SK-N-SH treated with all-trans-retinoic acid at 6 μM for 48 hours (cell line): ENCODE measurements at regions not wholly inside any gene's neighbourhood (a gene's known extent, or its start where the extent isn't known, plus 50 kb on each side); places are given as distances from the start of the nearest gene placed in this dataset.

Experiments
- CREB5 ChIP-seq: fragments of 250-450 bp; sonication (Bioruptor Pico); IDR thresholded peaks from 2 replicates; pipeline ENCODE4 v1.5.1; 2020; ENCODE audit warnings: low read depth, mild to moderate bottlenecking, moderate library complexity
- CSRNP3 ChIP-seq: fragments of 250-450 bp; sonication (Bioruptor Pico); IDR thresholded peaks from 2 replicates; pipeline ENCODE4 v1.5.1; 2021; ENCODE audit warnings: mild to moderate bottlenecking, moderate library complexity
- ESRRG ChIP-seq: fragments of 250-450 bp; sonication (Bioruptor Pico); IDR thresholded peaks from 2 replicates; pipeline ENCODE4 v1.6.1; 2021; ENCODE audit warnings: mild to moderate bottlenecking
- ISL1 ChIP-seq: fragments of 250-450 bp; sonication (Bioruptor Pico); IDR thresholded peaks from 2 replicates; pipeline ENCODE4 v2.1.2; 2022; ENCODE audit warnings: mild to moderate bottlenecking, moderate library complexity
- PPARA ChIP-seq: fragments of 250-450 bp; sonication (Bioruptor Pico); IDR thresholded peaks from 2 replicates; pipeline ENCODE4 v1.5.0; 2020; ENCODE audit warnings: mild to moderate bottlenecking, borderline replicate concordance
- RARB ChIP-seq: fragments of 250-450 bp; sonication (Bioruptor Pico); IDR thresholded peaks from 2 replicates; pipeline ENCODE4 v1.8.0; 2021; ENCODE audit warnings: mild to moderate bottlenecking, moderate library complexity
- TOX ChIP-seq: fragments of 250-450 bp; sonication (Bioruptor Pico); IDR thresholded peaks from 2 replicates; pipeline ENCODE4 v1.8.0; 2021; ENCODE audit warnings: mild to moderate bottlenecking, moderate library complexity, borderline replicate concordance
- TF ChIP-seq, protein P1 (sequence below): fragments of 250-450 bp; sonication (Bioruptor Pico); IDR thresholded peaks from 2 replicates; pipeline ENCODE4 v1.8.0; 2020; ENCODE audit warnings: mild to moderate bottlenecking, moderate library complexity, borderline replicate concordance
- TF ChIP-seq, protein P2 (sequence below): fragments of 250-450 bp; sonication (Bioruptor Pico); IDR thresholded peaks from 2 replicates; pipeline ENCODE4 v1.8.0; 2021; ENCODE audit warnings: low read depth, mild to moderate bottlenecking, moderate library complexity, borderline replicate concordance

- no peak for TF ChIP-seq ISL1 (CRISPR knock-in tag)
- no peak for TF ChIP-seq CREB5 (CRISPR knock-in tag)
- no peak for TF ChIP-seq RARB (CRISPR knock-in tag)
- TF ChIP-seq, protein P1, sequence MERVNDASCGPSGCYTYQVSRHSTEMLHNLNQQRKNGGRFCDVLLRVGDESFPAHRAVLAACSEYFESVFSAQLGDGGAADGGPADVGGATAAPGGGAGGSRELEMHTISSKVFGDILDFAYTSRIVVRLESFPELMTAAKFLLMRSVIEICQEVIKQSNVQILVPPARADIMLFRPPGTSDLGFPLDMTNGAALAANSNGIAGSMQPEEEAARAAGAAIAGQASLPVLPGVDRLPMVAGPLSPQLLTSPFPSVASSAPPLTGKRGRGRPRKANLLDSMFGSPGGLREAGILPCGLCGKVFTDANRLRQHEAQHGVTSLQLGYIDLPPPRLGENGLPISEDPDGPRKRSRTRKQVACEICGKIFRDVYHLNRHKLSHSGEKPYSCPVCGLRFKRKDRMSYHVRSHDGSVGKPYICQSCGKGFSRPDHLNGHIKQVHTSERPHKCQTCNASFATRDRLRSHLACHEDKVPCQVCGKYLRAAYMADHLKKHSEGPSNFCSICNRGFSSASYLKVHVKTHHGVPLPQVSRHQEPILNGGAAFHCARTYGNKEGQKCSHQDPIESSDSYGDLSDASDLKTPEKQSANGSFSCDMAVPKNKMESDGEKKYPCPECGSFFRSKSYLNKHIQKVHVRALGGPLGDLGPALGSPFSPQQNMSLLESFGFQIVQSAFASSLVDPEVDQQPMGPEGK (CRISPR knock-in tag): no peak
- no peak for TF ChIP-seq CSRNP3
- no peak for TF ChIP-seq ESRRG (CRISPR knock-in tag)
- no peak for TF ChIP-seq TOX
- TF ChIP-seq, protein P2, sequence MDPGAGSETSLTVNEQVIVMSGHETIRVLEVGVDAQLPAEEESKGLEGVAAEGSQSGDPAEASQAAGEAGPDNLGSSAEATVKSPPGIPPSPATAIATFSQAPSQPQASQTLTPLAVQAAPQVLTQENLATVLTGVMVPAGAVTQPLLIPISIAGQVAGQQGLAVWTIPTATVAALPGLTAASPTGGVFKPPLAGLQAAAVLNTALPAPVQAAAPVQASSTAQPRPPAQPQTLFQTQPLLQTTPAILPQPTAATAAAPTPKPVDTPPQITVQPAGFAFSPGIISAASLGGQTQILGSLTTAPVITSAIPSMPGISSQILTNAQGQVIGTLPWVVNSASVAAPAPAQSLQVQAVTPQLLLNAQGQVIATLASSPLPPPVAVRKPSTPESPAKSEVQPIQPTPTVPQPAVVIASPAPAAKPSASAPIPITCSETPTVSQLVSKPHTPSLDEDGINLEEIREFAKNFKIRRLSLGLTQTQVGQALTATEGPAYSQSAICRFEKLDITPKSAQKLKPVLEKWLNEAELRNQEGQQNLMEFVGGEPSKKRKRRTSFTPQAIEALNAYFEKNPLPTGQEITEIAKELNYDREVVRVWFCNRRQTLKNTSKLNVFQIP (CRISPR knock-in tag): no peak
- no peak for TF ChIP-seq PPARA
Observed at GRCh38 chr6:40955178-40955545, 83.9 kb downstream of the UNC5CL start.
